NCI-H748 (cell line): ENCODE measurements at regions not wholly inside any gene's neighbourhood (a gene's known extent, or its start where the extent isn't known, plus 50 kb on each side); places are given as distances from the start of the nearest gene placed in this dataset.
A peak's percentile ranks its signal among the peaks of the same experiment; 100 is the strongest.

Experiments
- DNase-seq: peaks from one replicate; lab custom pipeline; 2025; ENCODE audit not compliant: unreplicated experiment; lab: John Stamatoyannopoulos, UW

DNA sequence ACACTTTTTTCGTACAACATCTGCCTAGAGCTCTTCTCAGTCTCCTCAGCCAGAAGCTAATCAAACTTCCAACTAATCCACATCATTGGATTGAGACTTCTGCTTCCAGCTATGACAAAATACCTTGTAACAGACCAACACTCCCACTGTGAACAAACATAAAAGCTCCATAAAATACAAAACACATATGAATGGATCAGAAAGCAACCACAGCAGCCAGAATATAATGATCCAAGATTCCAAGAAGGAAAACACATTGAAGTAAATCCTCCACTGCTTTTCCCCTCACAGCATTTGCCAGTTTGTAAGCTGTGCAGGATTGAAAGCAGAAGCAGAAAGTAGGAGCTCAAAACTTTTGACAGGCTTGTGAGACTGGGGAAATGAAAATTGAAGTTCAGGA, 863.2 kb downstream of the TUSC7 start:
- DNase-seq, result no peak

DNA sequence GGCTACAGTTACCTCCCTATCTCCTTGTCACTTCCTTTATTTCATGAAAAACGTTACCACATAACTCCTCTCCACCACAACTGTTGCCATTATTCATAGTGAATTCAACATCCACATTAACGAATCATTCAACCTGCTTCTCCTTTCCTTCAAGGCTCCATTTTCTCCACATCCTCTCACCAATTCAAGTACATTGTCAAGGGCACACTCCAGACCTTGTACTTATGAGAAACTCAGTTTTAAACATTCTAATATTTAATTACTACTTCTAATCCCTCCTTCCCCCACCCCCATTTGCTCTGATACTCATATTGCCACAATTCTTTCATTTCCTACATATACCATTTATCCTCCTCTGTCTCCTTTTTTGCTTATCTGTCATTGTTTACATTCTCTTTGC, 871.2 kb downstream of the TUSC7 start:
- no peak for DNase-seq

DNA sequence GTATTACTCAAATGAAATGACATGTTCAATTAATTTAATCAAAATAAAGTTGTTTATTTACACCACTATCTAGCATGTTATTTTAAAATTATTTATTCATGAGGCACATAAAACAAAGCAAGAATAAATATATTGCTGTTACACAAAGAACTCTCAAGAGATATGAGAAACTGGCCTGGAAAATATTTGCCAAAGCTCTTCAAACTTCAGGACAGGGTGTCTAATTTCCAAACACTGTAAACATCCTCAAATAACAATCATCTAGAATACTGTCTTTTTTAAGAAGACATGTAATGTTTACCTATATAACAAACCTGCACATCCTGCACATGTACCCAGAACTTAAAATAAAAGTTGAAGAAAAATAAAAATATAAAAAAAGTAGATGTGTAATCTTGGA, 876.6 kb downstream of the TUSC7 start:
- peak; percentile 52 for DNase-seq

- DNase-seq, result peak; percentile 1
These were observed 877.8 kb downstream of the TUSC7 start for GRCh38 chr3:117587416-117587815.

GRCh38 chr3:117589454-117589853, 879.9 kb downstream of the TUSC7 start:
- DNase-seq, result peak; percentile 78

- no peak for DNase-seq
These were observed 886.0 kb downstream of the TUSC7 start for GRCh38 chr3:117595615-117596014.

DNA sequence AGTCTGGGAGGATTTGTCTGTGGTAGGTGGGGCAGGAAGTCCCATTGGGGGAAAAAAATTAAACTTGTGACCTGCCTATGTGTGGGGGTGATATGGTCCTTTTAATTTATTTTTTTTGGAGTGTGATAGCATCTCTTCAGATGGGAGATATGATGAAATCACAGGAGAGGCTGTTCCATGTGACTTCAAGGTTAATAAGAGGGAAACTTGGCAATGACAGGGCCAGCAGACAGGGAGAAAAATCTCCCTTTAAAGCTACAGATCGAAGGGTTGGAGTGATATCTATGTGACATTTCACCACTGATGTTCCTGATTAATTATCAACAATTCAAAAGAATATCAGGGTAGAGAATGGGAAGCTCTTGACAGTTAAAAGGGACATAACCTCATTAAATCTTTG, 886.9 kb downstream of the TUSC7 start:
- DNase-seq, result no peak

DNA sequence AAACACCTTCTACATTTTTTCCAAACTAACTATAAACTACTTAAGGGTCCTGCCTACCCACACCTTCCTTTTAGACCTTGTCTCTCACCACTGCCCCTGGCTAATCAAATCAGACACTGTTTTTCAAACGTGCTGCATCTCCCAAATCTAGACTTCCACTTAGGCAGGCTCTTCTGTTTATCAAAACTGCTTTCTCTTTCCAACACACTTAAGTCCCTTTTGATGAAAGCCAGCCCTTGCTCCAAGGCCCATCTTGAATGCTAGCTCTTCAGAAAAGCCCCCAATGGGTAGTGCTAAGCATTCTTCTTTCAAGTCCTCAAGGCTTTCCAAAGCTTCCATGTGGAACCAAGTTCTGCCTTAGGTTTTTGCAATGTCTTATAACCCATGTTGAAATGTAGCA, 888.3 kb downstream of the TUSC7 start:
- no peak for DNase-seq

DNA sequence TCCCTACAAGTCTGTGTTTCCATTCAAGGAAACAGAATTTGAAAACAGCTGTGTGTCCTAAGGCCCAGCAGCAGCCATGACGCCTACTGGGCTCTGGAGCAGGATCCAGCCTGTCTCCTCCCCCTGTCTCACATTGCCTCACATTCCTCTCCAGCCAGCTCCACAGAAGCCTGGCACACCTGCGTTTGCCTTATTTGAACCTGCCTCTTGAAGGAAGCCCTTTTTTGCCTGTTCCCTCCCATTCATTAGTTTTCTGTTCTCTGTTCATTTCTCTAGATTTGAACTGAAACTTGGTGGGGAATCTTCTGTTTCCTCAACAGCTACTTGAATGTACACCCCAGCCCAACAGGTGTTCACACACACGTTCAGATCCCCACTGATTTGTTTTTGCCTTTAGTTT, 890.5 kb downstream of the TUSC7 start:
- DNase-seq, result no peak

DNA sequence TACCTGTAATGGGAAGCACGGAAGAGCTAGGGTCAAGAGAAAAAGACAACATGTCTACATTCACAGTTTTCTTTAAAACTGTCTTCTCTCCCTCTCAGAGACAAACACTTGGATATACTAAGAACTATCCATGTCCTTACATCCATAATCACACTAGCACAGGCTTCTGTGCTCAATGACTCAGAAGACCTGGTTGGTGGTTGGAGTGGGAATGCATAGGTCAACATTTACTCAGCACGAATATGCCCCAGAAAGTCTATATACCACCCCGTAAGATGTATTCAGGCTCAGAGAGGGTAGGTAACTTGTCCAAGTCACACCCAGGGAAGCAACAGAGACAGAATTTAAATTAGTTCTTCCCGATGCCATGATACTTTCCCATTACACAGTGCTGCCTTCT, 891.1 kb downstream of the TUSC7 start:
- DNase-seq, result no peak

DNA sequence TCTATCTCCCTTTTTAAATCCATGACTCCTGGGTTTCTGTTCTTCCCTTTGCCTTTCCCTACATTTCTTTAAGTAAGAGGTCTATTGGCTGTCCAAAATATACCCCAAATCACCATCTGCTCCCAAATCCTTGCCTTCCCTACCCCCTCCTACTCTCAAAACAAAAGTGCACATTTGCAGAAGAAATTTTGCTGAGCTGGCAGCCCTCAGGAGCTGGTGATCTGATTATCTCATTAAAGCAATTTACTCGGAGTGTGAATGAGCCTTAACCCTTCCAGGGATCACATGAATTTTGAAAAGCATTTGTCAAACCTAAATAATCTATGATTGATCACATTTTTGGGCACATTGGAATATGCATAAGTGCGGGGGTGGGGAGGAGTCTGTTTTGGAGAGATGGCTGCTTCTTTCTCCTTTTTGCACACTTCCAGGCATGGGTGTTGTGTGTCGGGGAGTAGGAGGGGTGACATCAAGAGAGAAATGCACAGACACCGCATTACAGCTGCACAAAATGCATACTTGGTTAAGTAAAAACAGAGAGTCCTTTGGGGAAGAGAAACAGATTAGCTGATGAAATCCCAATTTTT, 892.6 kb downstream of the TUSC7 start:
- no peak for DNase-seq

- DNase-seq, result no peak
These were observed 893.5 kb downstream of the TUSC7 start for GRCh38 chr3:117603097-117603496.

- no peak for DNase-seq
These were observed 897.3 kb downstream of the TUSC7 start for GRCh38 chr3:117606866-117607265.

GRCh38 chr3:117609330-117609729, 899.8 kb downstream of the TUSC7 start:
- DNase-seq, result no peak

- no peak for DNase-seq
These were observed 900.6 kb downstream of the TUSC7 start for GRCh38 chr3:117610156-117610555.

DNA sequence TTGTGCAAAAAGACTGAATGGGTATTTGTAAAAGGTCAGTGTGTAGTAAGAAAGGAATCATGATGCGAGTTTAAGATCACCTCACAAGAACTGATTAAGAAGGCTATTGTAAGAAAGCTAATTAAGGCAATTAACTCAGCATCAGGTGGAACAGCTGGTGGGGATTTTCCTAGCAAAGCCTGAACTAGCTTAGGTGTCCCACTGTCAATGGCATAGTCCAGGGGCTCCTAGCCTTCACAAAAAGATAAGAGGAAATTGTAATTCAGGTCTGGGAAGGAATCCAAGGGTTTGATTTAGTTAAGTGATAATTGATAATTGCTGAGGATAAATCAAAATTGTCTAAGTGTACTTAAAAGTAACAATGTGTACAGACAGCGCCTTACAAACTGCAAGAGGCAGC, 901.6 kb downstream of the TUSC7 start:
- DNase-seq, result peak; percentile 48

- DNase-seq, result no peak
These were observed 906.6 kb downstream of the TUSC7 start for GRCh38 chr3:117616227-117616626.

- DNase-seq, result no peak
These were observed 908.3 kb downstream of the TUSC7 start for GRCh38 chr3:117617906-117618305.

- no peak for DNase-seq
These were observed 908.9 kb downstream of the TUSC7 start for GRCh38 chr3:117618462-117618861.

- no peak for DNase-seq
These were observed 910.2 kb downstream of the TUSC7 start for GRCh38 chr3:117619805-117620204.

GRCh38 chr3:117622171-117622841, 912.7 kb downstream of the TUSC7 start:
- DNase-seq, result no peak

DNA sequence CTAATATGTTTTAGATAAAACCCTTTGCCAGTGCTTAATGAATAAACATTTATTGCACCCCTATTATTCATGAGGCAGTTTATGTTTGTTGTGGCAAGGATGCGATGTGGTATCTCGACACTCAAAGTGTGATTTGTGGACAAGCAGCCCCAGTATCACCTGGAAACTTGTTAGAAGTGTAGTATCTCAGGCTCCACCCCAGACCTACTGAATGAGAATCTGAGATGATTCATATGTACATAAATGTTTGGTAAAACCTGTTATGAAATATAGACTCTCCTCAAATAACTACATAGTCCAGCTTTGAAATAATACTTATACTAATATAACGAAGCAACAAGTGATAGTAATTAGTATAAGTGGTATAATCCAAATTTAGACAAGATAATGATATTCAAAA, 914.8 kb downstream of the TUSC7 start:
- DNase-seq, result no peak

DNA sequence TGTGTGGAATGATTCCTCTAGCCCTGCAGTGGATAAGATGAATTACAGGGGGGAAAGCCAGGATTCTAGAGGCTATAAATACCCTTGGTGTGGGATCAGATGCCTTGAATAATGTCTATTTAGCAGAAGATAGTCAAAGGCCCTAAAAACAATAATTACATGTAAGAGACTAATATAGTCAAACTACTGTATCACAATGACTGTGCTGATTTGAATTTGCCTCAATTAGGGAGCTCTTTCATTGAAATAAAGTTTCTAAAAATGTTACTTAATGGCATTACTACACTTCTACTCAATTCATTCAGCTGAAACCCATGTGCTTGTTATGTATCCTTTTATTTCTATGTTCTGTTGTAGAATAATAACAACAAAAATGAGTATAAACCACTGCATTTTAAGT, 915.6 kb downstream of the TUSC7 start:
- no peak for DNase-seq
